Limb (tissue), 2 donors: ENCODE measurements at regions not wholly inside any gene's neighbourhood (a gene's known extent, or its start where the extent isn't known, plus 50 kb on each side); places are given as distances from the start of the nearest gene placed in this dataset.
A peak's percentile ranks its signal among the peaks of the same experiment; 100 is the strongest.
"Not testable (repeated sequence)": the region's sequence is repeated elsewhere in the genome, so short reads cannot be mapped to it uniquely, and the experiment has no call there.

Experiments
- DNase-seq, 2 donors: peaks; one replicate each; pipeline ENCODE4 v3.0.0-alpha.2; 2016; ENCODE audit errors: extremely low spot score in 2 of 2

- DNase-seq = no peak
Observed at GRCh38 chr12:125305231-125305630, 240.0 kb downstream of the AACS start.

- no peak for DNase-seq
Observed at GRCh38 chr12:125310461-125310860, 245.2 kb downstream of the AACS start.

DNA sequence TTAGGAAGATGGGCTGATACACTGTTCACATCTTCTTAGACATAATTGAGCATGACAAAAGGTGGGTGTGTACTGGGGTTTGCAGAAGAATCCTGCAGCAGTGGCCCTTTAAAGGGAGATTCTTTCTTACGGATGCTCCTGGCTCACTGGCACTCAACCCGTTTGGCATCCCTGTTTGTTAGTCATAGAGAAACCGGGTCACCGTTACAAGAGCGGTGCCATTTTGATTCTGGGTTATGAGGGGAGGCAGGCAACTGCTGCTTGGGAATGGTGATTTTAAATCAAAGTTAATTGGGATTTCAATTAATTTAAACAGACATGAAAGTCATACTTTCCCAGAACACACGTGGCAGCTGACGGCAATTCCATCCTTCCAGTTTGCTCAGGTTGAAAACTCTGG is 245.8 kb downstream of the AACS start:
- no peak for DNase-seq

GRCh38 chr12:125312471-125312870 is 247.2 kb downstream of the AACS start:
- DNase-seq = no peak

- no peak for DNase-seq
Observed at GRCh38 chr12:125314051-125314755, 249.0 kb downstream of the AACS start.

DNA sequence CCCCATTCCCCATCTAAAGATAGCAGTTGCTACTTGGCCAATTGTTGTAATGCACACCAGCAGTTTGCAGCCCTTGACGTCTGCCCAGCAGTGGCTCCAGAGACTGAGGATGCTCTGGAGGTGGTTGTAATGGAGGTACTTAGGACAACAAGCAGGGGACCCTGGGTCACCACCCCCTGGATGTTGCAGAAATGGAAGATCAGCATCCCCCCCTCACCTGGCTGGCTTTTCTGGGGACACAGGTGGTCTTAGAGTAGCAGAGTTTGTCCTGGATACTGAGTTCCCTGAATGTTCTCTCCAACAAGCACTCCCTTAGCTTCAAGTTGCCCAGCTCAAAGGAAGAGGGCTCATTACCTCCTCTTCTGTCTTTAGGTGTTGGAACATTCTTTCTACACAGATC is 250.5 kb downstream of the AACS start:
- DNase-seq = no peak

DNA sequence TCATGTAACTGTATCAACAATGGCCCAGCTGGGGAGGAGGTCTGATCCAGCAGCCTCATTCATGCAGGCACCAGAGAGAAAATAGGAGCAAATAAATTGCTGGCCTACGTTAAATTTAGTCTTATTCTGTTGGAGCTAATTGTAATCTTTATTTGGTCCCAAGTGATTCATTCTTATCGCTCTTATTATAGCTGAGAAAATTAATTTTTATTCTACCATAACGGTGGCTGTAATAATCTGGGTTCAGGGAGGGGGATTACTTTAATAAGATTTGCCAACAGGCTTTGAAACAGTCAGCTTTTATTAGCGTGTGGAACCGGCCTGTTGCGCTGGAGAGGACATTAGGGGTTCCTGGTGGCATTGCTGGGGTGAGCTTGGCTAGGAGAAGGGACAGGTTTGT is 254.9 kb downstream of the AACS start:
- DNase-seq = no peak

DNA sequence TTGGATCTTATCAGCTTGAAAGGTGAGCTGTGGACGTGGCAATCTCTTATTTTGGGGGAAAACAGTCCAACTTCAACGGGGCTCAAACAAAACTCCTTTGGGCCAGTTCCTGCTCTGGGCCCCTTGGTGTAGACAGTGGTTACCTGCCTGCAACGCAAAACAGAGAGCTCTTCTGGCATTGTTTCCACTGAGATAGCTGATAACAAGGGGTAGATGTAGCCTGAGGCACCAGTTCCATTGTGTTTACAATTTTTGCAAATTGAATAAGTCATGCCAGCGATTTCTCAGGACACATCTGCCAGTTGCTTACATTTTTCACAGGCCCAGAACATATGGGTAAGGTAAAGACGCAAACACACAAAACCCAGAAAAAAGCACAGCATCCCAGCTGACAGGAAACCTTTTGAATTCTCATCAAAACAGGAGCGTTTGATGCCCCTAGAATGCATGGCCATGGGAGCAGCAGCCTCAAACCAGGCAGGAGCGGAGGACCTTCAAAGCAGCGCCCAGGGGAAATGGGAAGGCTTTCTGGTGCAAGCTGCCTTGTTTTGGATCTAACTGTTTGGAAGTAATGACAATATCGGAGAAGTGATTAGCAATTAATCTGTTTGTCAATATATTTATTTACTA is 259.7 kb downstream of the AACS start:
- DNase-seq = no peak

DNA sequence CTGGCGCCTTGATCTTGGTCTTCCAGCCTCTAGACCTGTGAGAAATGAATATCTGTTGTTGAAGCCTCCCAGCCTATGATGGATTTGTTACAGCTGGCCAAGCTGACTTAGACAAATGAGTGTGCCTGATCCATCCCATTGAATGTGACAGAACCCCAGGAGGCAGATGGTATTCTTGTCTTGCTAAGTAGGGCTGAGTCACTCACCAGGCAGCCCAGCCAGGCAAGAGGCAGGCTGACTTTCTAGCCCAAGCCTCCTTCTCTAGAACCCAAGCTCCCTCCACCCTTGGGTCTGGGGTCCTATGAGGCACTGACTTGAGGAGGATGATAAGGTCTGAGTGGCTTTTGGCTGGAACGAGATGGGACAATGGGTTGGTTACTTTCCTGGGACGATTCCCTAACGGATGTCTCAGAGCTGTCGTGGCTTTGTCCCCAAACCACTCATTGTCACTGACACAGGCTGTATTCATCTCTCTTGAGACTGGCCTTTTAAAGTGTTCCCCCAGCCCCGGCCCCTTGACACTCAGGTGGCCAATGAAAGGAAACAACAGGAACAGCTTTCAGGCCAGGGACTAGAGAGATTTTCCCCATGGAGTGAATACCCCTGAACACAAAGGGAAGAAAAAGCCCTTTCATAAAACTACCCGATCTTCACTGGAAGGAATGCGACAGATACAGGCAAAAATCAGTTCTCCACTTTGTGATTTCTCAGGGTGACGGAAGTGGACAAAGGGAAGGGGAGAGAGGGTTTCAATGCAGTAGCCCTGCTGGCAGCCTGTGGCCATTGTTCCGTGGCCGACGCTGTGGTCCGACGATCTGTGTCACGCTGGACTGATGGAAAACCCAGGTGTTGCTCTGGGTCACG is 264.2 kb downstream of the AACS start:
- no peak for DNase-seq

DNA sequence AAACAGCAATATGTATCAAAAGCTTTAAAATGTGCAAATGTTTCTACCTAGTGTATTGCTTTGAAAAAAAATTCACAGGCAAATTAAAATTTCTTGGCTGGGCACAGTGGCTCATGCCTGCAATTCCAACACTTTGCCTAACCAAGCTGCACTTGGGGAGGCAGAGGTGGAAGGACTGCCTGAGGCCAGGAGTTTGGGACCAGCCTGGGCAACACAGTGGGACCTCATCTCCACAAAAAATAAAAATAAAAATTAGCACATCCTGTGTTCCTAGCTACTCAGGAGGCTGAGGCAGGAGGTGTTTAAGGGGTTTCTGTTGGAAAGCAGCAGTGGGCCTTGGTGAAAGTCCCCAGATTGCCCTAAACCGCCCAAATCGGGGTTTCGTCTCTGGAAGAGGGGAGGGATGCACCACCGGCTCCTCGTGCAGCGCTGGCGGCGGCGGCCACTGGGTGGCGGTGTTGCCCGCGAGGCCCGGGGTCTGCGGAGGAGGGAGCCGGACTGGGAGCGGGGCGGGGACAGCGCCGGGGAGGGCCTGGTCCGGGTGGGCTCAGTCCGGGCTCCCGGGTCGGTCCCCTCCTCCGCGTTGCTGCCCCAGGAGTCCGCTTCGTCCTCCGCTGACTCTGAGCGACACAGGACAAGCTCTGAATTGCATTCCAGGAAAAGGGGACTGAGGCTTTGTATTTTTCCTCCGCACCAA is 265.6 kb downstream of the AACS start:
- peak; percentile 46 to 90 for DNase-seq

GRCh38 chr12:125331342-125332052 is 266.3 kb downstream of the AACS start:
- DNase-seq = no peak

DNA sequence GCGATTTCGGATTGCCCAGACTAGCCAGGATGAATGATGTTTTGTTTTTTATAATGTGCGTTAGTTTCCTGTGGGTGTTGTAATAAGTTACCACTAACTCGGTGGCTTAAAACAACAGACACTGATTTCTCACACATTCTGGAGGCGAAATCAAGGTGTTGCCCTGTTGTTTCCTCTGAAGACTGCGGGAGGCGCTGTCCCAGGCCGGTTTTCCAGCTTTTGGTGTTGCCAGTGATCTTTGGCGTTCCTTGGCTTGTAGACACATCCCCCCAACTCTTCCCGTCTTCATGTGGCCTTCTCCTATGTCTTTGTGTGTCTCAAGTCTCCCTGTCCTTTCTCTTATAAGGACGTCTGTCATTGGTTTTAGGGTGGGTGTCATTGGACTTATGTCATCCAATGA is 267.7 kb downstream of the AACS start:
- DNase-seq = no peak

DNA sequence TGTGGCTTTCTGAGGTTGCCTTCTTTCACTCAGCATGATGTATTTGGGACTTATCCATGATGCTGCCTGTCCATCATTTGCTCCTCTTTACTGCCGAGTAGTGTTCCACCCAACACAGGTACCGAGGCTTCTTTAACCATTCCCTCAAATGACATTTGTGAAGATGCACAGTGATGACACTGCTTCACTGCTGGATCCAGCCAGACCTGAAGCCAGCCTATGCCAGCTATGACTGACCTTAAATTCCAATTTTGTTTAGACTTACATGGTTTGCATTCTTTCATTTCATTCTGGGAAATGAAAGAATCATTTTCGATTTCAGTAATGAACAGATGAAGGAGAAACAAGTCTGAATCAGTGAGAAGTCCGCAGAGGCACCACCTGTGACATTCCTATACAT is 271.0 kb downstream of the AACS start:
- no peak for DNase-seq

GRCh38 chr12:125340791-125341190 is 275.6 kb downstream of the AACS start:
- DNase-seq = peak; percentile 53 to 84

DNA sequence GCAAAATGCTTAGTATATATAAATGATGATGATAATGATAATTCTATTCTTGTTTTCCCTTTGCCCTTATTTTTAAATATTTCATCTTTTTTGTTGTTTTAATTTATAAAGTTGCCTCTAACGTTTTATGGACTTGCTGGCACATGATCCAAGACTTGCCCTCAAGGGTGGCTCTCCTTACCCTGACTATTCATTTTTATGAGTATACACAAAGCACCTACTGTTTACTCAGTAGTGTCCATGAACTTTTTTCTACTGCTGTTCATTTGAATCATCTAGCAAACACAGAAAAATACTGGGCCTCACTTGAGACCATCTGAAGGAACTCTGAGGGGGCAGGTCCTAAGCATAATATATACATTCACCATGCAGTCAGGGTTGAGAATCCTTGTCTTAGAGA is 276.2 kb downstream of the AACS start:
- no peak for DNase-seq

- no peak for DNase-seq
Observed at GRCh38 chr12:125343649-125344048, 278.4 kb downstream of the AACS start.

GRCh38 chr12:125346362-125346761 is 281.1 kb downstream of the AACS start:
- peak in 1 of 2 donors; percentile 27 for DNase-seq

DNA sequence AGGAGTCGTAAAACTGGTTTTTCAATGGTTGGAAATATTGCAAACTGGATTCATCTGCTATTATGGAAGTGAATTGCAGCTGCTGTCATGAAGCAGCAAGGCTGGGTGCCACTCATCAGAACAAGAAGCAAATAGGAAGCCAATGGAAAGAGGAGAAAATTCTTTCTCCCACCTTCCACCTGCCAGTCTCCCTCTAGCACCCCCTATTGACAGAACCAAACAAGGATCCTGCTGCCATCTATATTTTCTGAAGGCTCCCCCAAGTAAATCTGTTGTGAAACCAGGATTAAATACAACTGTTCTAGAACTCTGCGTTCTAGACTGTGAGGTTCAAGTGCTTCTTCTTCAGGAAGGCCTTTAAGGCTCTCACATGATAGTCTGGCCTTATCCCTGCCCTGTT is 286.6 kb downstream of the AACS start:
- no peak for DNase-seq

DNA sequence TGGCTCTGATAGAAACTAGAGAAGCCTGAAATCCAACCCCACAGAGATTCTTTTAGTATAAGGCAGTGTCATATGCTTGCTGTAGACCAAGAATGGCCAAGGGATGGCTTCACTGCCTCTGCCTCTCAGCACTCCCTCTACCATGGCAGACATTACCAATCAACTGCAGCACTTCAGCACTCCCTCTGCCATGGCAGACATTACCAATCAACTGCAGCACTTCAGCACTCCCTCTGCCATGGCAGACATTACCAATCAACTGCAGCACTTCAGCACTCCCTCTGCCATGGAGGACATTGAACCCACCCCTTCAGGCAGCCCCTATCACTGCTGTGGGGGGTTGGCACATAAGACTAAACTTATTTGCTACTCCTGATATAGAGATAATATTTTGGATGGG is 287.8 kb downstream of the AACS start:
- DNase-seq = not testable (repeated sequence)

- DNase-seq = no peak
Observed at GRCh38 chr12:125353871-125354270, 288.6 kb downstream of the AACS start.

- no peak for DNase-seq
Observed at GRCh38 chr12:125355614-125356013, 290.4 kb downstream of the AACS start.
